IMR-90 (cell line): ENCODE measurements at regions not wholly inside any gene's neighbourhood (a gene's known extent, or its start where the extent isn't known, plus 50 kb on each side); places are given as distances from the start of the nearest gene placed in this dataset.

Experiments used
- CEBPB ChIP-seq: IDR thresholded peaks from 2 replicates; pipeline ENCODE4 v1.6.1; 2012; ENCODE audit warnings: low read depth, low read length, improper control_type of control experiment
- FOS ChIP-seq: fragments of 150-350 bp; IDR thresholded peaks from 2 replicates; pipeline ENCODE4 v1.6.1; 2016; ENCODE audit warnings: low read depth, low read length
- MAFK ChIP-seq: IDR thresholded peaks from 2 replicates; pipeline ENCODE4 v1.6.1; 2012; ENCODE audit warnings: low read depth, low read length, improper control_type of control experiment
- MAZ ChIP-seq: IDR thresholded peaks from 2 replicates; pipeline ENCODE4 v1.6.1; 2012; ENCODE audit warnings: low read depth, mild to moderate bottlenecking, low read length, improper control_type of control experiment, moderate library complexity, borderline replicate concordance
- MXI1 ChIP-seq: IDR thresholded peaks from 2 replicates; pipeline ENCODE4 v1.6.1; 2012; ENCODE audit warnings: low read depth, mild to moderate bottlenecking, low read length, moderate library complexity, borderline replicate concordance
- NFE2L2 ChIP-seq: fragments of 150-350 bp; IDR thresholded peaks from 2 replicates; pipeline ENCODE4 v1.6.1; 2016; ENCODE audit warnings: low read depth, mild to moderate bottlenecking, low read length
- POLR2A ChIP-seq: IDR thresholded peaks from 2 replicates; pipeline ENCODE4 v1.6.1; 2012; ENCODE audit warnings: mild to moderate bottlenecking, low read depth, low read length
- RAD21 ChIP-seq: IDR thresholded peaks from 2 replicates; pipeline ENCODE4 v1.6.1; 2012; ENCODE audit warnings: low read length, improper control_type of control experiment
- RCOR1 ChIP-seq: IDR thresholded peaks from 2 replicates; pipeline ENCODE4 v1.6.1; 2012; ENCODE audit warnings: mild to moderate bottlenecking, low read length, improper control_type of control experiment; ENCODE audit not compliant: insufficient replicate concordance
- RFX5 ChIP-seq: IDR thresholded peaks from 2 replicates; pipeline ENCODE4 v1.8.0; 2012; ENCODE audit warnings: low read depth, mild to moderate bottlenecking, low read length, moderate library complexity
- SMC3 ChIP-seq: fragments of 150-350 bp; IDR thresholded peaks from 2 replicates; pipeline ENCODE4 v1.6.1; 2016; ENCODE audit warnings: low read depth, mild to moderate bottlenecking, antibody characterized with exemption, low read length, moderate library complexity
- TF ChIP-seq, protein P1 (sequence below): conservative IDR thresholded peaks from 2 replicates; pipeline ENCODE4 v1.5.1; 2012; ENCODE audit warnings: mild to moderate bottlenecking, low read depth, low read length, improper control_type of control experiment
- TF ChIP-seq, protein P2 (sequence below): fragments of 150-350 bp; IDR thresholded peaks from 2 replicates; pipeline ENCODE4 v1.6.1; 2017; ENCODE audit warnings: mild to moderate bottlenecking, antibody characterized with exemption, low read length, low read depth

- TF ChIP-seq POLR2A (no peak), RAD21 (no peak), MAFK (no peak), RFX5 (no peak), NFE2L2 (no peak), FOS (no peak), MXI1 (no peak), MAZ (no peak), SMC3 (no peak), CEBPB (no peak), RCOR1 (no peak)
- TF ChIP-seq, protein P1, sequence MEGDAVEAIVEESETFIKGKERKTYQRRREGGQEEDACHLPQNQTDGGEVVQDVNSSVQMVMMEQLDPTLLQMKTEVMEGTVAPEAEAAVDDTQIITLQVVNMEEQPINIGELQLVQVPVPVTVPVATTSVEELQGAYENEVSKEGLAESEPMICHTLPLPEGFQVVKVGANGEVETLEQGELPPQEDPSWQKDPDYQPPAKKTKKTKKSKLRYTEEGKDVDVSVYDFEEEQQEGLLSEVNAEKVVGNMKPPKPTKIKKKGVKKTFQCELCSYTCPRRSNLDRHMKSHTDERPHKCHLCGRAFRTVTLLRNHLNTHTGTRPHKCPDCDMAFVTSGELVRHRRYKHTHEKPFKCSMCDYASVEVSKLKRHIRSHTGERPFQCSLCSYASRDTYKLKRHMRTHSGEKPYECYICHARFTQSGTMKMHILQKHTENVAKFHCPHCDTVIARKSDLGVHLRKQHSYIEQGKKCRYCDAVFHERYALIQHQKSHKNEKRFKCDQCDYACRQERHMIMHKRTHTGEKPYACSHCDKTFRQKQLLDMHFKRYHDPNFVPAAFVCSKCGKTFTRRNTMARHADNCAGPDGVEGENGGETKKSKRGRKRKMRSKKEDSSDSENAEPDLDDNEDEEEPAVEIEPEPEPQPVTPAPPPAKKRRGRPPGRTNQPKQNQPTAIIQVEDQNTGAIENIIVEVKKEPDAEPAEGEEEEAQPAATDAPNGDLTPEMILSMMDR = no peak
- TF ChIP-seq, protein P2, sequence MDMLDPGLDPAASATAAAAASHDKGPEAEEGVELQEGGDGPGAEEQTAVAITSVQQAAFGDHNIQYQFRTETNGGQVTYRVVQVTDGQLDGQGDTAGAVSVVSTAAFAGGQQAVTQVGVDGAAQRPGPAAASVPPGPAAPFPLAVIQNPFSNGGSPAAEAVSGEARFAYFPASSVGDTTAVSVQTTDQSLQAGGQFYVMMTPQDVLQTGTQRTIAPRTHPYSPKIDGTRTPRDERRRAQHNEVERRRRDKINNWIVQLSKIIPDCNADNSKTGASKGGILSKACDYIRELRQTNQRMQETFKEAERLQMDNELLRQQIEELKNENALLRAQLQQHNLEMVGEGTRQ = no peak
These were observed 217.6 kb upstream of the IL12A start for GRCh38 chr3:159770998-159771397.
